Stomach (tissue), 8 donors: ENCODE measurements at regions not wholly inside any gene's neighbourhood (a gene's known extent, or its start where the extent isn't known, plus 50 kb on each side); places are given as distances from the start of the nearest gene placed in this dataset.

Experiments
- DNase-seq, 2 donors: peaks; one replicate each; pipeline versions ENCODE4 v3.0.0 to v3.0.0-alpha.2; 2013 to 2019
- H3K27ac ChIP-seq, 5 donors: fragments of 200-600 bp in 4 of 5; sonication (generic) in 4 of 5; one replicate each; pipeline ENCODE4 v1.5.1; 2013 to 2019; ENCODE audit warnings: mild to moderate bottlenecking in 1 of 5, moderate library complexity in 1 of 5
- H3K27me3 ChIP-seq, 3 donors: fragments of 200-600 bp; sonication (generic); one replicate each; pipeline ENCODE4 v1.5.1; 2017 to 2019; ENCODE audit warnings: mixed run types in 1 of 3
- H3K36me3 ChIP-seq, 4 donors: fragments of 200-600 bp; sonication (generic); 1 replicate in 3 of 4; 2 replicates in 1 of 4; pipeline ENCODE4 v1.5.1; 2016 to 2019
- H3K4me1 ChIP-seq, 4 donors: fragments of 200-600 bp; sonication (generic); one replicate each; pipeline ENCODE4 v1.5.1; 2016 to 2019
- H3K4me3 ChIP-seq, 4 donors: fragments of 200-600 bp; sonication (generic) in 3 of 4; one replicate each; pipeline ENCODE4 v1.5.1; 2016 to 2019; ENCODE audit warnings: mild to moderate bottlenecking in 1 of 4
- H3K9me3 ChIP-seq, 4 donors: fragments of 200-600 bp; sonication (generic); one replicate each; pipeline ENCODE4 v1.5.1; 2016 to 2019
- EP300 ChIP-seq: sonication (generic); formaldehyde crosslinking; IDR thresholded peaks from one replicate; pipeline ENCODE4 v1.6.1; 2017; ENCODE audit warnings: antibody characterized with exemption
- POLR2A ChIP-seq, 4 donors: fragments of 450-650 bp; IDR thresholded peaks; one replicate each; pipeline ENCODE4 v1.6.1; 2016; ENCODE audit warnings: antibody characterized with exemption in 4 of 4, control low read depth in 2 of 4, mild to moderate bottlenecking in 1 of 4, moderate library complexity in 1 of 4
- POLR2AphosphoS5 ChIP-seq, 3 donors: sonication (generic); formaldehyde crosslinking; IDR thresholded peaks; one replicate each; pipeline ENCODE4 v1.6.1; 2016; ENCODE audit warnings: antibody characterized with exemption in 3 of 3
- WGBS, 5 donors: extraction: QIAGEN DNeasy Blood & Tissue Kit in 3 of 5; methylation state at CpG; one replicate each; pipeline versions ENCODE4 v1.1.5 to v1.1.7; 2013 to 2018; 5-methylcytosine and 5-hydroxymethylcytosine counted together
- intact Hi-C: fragments of 100-400 bp; cut with DNase I; formaldehyde crosslinking; loops from one replicate; pipeline ENCODE4 v1.15.1; 2023; ENCODE audit warnings: low total_unique reads
- TF ChIP-seq, protein P1 (sequence below), 7 experiments: fragments of 450-650 bp in 4 of 7; fragments of 200-600 bp in 3 of 7; sonication (generic) in 3 of 7; IDR thresholded peaks; one replicate each; pipeline ENCODE4 v1.5.1; 2016 to 2019; ENCODE audit warnings: antibody characterized with exemption in 7 of 7, control low read depth in 2 of 7, mild to moderate bottlenecking in 1 of 7
- donor health status: healthy with polysubstance abuse.
- donor health status: Bipolar disorder and iron deficiency.
- donor health status: healthy.

DNA sequence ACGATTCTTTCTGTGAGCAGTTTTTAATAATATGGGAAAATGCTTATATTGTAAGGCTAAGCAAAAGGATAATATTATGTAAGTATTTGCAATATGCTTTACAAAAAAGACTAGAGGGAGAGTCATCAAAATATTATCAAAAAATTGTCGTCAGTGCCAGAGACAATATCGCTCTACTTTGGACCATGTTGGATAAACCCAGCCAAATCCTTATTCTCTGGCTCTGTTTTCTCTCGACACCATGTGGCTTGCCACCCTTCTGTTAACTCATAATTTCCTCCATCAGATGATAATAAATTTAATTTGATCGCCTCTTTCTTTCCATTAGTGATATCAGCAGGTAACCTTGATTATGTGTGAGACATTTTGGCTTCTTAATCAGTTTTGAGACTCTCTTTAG, 129.9 kb downstream of the CDC42EP3 start:
- no peaks in the 10 kb centered on the region for H3K4me1 ChIP-seq
- no peak overlapping the region for H3K27ac ChIP-seq
- no peak overlapping the region for H3K4me3 ChIP-seq
- H3K36me3 ChIP-seq: no peaks in the 10 kb centered on the region
- intact Hi-C loops: no loop called here
- no peaks in the 10 kb centered on the region for H3K27me3 ChIP-seq
- no peaks in the 10 kb centered on the region for H3K9me3 ChIP-seq
- 73 to 88% (median 82%) methylated on average over 5 of the region's 5 CpGs for WGBS, 5 donors
- TF ChIP-seq POLR2AphosphoS5 (IDR thresholded peaks at IDR 0.05): no peak
- TF ChIP-seq, protein P1, sequence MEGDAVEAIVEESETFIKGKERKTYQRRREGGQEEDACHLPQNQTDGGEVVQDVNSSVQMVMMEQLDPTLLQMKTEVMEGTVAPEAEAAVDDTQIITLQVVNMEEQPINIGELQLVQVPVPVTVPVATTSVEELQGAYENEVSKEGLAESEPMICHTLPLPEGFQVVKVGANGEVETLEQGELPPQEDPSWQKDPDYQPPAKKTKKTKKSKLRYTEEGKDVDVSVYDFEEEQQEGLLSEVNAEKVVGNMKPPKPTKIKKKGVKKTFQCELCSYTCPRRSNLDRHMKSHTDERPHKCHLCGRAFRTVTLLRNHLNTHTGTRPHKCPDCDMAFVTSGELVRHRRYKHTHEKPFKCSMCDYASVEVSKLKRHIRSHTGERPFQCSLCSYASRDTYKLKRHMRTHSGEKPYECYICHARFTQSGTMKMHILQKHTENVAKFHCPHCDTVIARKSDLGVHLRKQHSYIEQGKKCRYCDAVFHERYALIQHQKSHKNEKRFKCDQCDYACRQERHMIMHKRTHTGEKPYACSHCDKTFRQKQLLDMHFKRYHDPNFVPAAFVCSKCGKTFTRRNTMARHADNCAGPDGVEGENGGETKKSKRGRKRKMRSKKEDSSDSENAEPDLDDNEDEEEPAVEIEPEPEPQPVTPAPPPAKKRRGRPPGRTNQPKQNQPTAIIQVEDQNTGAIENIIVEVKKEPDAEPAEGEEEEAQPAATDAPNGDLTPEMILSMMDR (IDR thresholded peaks at IDR 0.05): no peak
- no peak for TF ChIP-seq POLR2A (IDR thresholded peaks at IDR 0.05)
- no peak for TF ChIP-seq EP300
- DNase-seq: no peak

DNA sequence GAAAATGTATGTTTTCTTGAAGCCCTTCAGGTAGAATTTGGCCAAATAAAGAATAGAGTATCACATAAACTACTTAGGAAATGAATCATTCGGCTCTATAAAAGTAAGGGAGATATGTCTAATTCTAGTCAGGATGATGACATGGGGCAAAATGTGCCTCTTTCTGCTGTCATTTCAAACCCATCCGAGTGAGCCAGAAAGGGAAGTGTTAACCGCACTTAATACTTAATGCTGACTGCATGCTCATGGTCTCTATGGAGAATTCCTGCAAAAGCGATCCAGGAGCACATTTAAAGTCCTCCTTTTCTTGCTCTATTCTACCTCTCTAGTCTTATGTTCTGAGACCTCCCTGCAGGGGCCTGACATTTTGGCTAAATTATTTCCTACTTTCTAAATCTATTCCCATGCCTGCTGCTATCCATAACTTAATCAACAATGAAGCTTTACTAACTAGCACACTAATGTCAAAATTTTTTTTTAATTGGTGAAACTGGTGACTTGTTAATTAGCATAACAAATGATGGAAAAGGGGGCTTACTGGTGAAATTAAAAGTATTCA, 127.4 kb downstream of the CDC42EP3 start:
- H3K36me3 ChIP-seq: no peaks in the 10 kb centered on the region
- TF ChIP-seq EP300: no peak
- no peak for TF ChIP-seq POLR2AphosphoS5 (IDR thresholded peaks at IDR 0.05)
- no peak for DNase-seq
- H3K4me1 ChIP-seq: no peaks in the 10 kb centered on the region
- no peaks in the 10 kb centered on the region for H3K27me3 ChIP-seq
- no peaks in the 10 kb centered on the region for H3K9me3 ChIP-seq
- intact Hi-C loops: no loop called here
- 83 to 93% (median 91%) methylated on average over 4 of the region's 4 CpGs for WGBS, 5 donors
- no peak overlapping the region for H3K4me3 ChIP-seq
- H3K27ac ChIP-seq: no peak overlapping the region

DNA sequence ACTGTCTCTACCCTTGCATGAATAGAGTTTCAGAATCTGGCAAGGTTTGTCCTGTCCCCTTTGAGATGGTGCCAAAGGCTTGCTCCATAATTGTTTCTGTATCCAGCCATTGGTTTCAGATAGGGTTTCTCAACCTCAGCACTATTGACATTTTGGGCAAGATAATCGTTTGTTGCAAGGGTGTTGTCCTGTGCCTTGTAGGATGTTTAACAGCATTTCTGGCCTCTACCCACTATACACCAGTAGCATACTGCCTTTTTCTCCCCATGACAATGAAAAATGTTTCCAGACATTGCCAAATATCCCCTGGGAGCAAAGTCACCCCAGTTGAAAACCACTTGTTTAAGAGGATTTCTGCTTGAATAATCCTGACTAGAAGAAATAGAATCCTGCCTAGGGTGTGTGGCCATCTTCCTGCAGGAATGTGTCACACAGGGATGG, 126.8 kb downstream of the CDC42EP3 start:
- DNase-seq: no peak
- TF ChIP-seq EP300 (no peak), POLR2A (IDR thresholded peaks at IDR 0.05) (no peak), POLR2AphosphoS5 (IDR thresholded peaks at IDR 0.05) (no peak)
- WGBS, 5 donors: 20 to 58% (median 26%) methylated on average over 1 of the region's 1 CpG
- H3K4me1 ChIP-seq: no peaks in the 10 kb centered on the region
- no peaks in the 10 kb centered on the region for H3K9me3 ChIP-seq
- H3K27ac ChIP-seq: no peak overlapping the region
- no peaks in the 10 kb centered on the region for H3K27me3 ChIP-seq
- no peak overlapping the region for H3K4me3 ChIP-seq
- intact Hi-C loops: no loop called here
- H3K36me3 ChIP-seq: no peaks in the 10 kb centered on the region

DNA sequence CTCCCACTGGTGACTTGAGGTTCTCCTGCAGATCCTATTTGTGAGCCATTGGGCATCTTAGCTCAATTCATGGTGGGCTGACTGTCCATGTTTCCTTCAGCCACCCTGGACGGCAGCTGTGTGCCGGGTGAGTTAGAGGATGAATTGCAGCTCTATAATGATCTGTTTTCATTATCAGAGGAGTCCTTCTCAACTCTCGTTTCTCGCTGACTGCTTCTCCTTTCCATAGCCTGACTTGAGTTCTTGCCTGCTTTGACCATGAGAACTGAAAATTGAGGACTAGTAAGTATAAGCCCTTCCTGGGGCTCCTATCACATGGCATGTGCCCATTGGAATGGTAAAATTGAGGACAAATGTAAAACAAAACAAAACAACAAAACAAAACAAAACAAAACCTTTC, 121.8 kb downstream of the CDC42EP3 start:
- no peak for DNase-seq
- intact Hi-C loops: no loop called here
- no peak overlapping the region for H3K4me3 ChIP-seq
- no peaks in the 10 kb centered on the region for H3K9me3 ChIP-seq
- no peak for TF ChIP-seq POLR2AphosphoS5 (IDR thresholded peaks at IDR 0.05)
- TF ChIP-seq, protein P1 (IDR thresholded peaks at IDR 0.05): no peak
- TF ChIP-seq EP300: no peak
- TF ChIP-seq POLR2A (IDR thresholded peaks at IDR 0.05): no peak
- no peaks in the 10 kb centered on the region for H3K27me3 ChIP-seq
- H3K4me1 ChIP-seq: peaks cover 0 to 3% (median 0%) of the 10 kb centered on the region in 4 donors
- no peaks in the 10 kb centered on the region for H3K36me3 ChIP-seq
- no peak overlapping the region for H3K27ac ChIP-seq
- WGBS, 5 donors: 60 to 71% (median 69%) methylated on average over 4 of the region's 4 CpGs

DNA sequence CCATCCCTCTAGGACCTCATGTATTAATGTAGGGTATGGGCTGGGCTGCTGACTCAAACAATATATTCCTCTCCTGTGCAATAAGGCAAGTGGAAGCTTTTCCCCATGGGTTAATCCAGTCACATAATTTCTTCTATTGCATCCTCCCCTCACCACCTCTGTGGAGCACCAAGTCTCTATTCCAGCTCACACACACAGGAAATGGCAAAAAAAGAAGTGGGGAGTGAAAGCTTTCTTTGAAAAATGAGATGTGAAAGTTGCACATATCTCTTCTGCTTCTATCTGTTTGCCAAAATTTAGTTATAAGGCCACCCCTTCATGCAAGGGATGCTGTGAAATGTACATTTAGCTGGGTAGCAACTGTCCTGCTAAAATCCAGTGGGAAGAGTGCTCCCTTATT, 121.3 kb downstream of the CDC42EP3 start:
- no peaks in the 10 kb centered on the region for H3K27me3 ChIP-seq
- no peak for DNase-seq

More for the DNA sequence above, 121.3 kb downstream of the CDC42EP3 start:
- Histone ChIP-seq H3K27ac (no peak overlapping the region), H3K9me3 (no peaks in the 10 kb centered on the region), H3K36me3 (no peaks in the 10 kb centered on the region), H3K4me3 (no peak overlapping the region), H3K4me1 (peaks cover 0 to 3% (median 0%) of the 10 kb centered on the region in 4 donors)
- TF ChIP-seq POLR2A (IDR thresholded peaks at IDR 0.05) (no peak), EP300 (no peak), POLR2AphosphoS5 (IDR thresholded peaks at IDR 0.05) (no peak)
- TF ChIP-seq, protein P1 (IDR thresholded peaks at IDR 0.05): no peak
- intact Hi-C loops: no loop called here
